OCI-LY3 (cell line): ENCODE measurements at regions not wholly inside any gene's neighbourhood (a gene's known extent, or its start where the extent isn't known, plus 50 kb on each side); places are given as distances from the start of the nearest gene placed in this dataset.

Experiments used
- H2AFZ ChIP-seq: fragments of 200-600, 300-600 bp; shearing (Covaris generic); 2 replicates; pipeline ENCODE4 v1.6.0; 2014; ENCODE audit warnings: antibody characterized with exemption, low read depth, low read length
- H3K27ac ChIP-seq: fragments of 200-600, 300-600 bp; sonication (generic); 2 replicates; pipeline ENCODE4 v1.5.1; 2014; ENCODE audit warnings: mild to moderate bottlenecking, low read length, moderate library complexity, mixed read lengths
- H3K27me3 ChIP-seq: fragments of 200-600, 300-600 bp; sonication (generic); 2 replicates; pipeline ENCODE4 v1.6.1; 2014; ENCODE audit warnings: low read depth, low read length, mixed read lengths
- H3K36me3 ChIP-seq: fragments of 200-600, 300-600 bp; sonication (generic); replicated peaks from 2 replicates; pipeline ENCODE3; 2014; ENCODE audit warnings: low read depth, low read length, mixed read lengths
- H3K4me1 ChIP-seq: fragments of 300-600, 200-600 bp; sonication (generic); 2 replicates; pipeline ENCODE4 v1.6.1; 2014; ENCODE audit warnings: low read length, mixed read lengths
- H3K4me2 ChIP-seq: fragments of 200-600, 300-600 bp; sonication (generic); 2 replicates; pipeline ENCODE4 v1.6.1; 2014; ENCODE audit warnings: low read length, mixed read lengths
- H3K4me3 ChIP-seq: fragments of 300-600, 200-600 bp; sonication (generic); 2 replicates; pipeline ENCODE4 v1.5.1; 2014; ENCODE audit warnings: antibody characterized with exemption, mild to moderate bottlenecking, low read length, moderate library complexity
- H3K79me2 ChIP-seq: fragments of 300-600, 200-600 bp; shearing (Covaris generic); 2 replicates; pipeline ENCODE4 v1.6.1; 2014; ENCODE audit warnings: mild to moderate bottlenecking, low read length, mixed read lengths
- H3K9ac ChIP-seq: fragments of 300-600, 200-600 bp; shearing (Covaris generic); 2 replicates; pipeline ENCODE4 v1.6.0; 2014; ENCODE audit warnings: mild to moderate bottlenecking, low read length, moderate library complexity
- H3K9me3 ChIP-seq: fragments of 200-600, 300-600 bp; shearing (Covaris generic); 2 replicates; pipeline ENCODE4 v1.6.1; 2014; ENCODE audit warnings: low read length, mixed read lengths; ENCODE audit not compliant: insufficient read depth
- H4K20me1 ChIP-seq: fragments of 200-600, 300-600 bp; sonication (generic); 2 replicates; pipeline ENCODE4 v1.6.1; 2016; ENCODE audit warnings: low read length, mixed read lengths; ENCODE audit not compliant: insufficient read depth
- CTCF ChIP-seq: fragments of 200-600, 300-600 bp; sonication (generic); IDR thresholded peaks from 2 replicates; pipeline ENCODE4 v1.5.1; 2014; ENCODE audit warnings: antibody characterized with exemption, low read length, low read depth
- EZH2phosphoT487 ChIP-seq: fragments of 200-600 bp; shearing (Covaris generic); IDR thresholded peaks from 2 replicates; pipeline ENCODE4 v1.6.1; 2018; ENCODE audit warnings: antibody characterized with exemption, mixed run types, low read depth

GRCh38 chr15:47824147-47824546, 106.8 kb downstream of the SEMA6D start:
- Histone ChIP-seq H3K27ac (no peak overlapping the region), H4K20me1 (no peaks in the 10 kb centered on the region), H3K27me3 (peaks cover 77% of the 10 kb centered on the region), H3K4me3 (no peak overlapping the region), H3K4me2 (peak overlapping the region; percentile 33; the same call in 1 of the 2 replicates), H3K9me3 (no peaks in the 10 kb centered on the region), H2AFZ (no peak overlapping the region), H3K9ac (no peak overlapping the region), H3K79me2 (no peaks in the 10 kb centered on the region), H3K4me1 (peaks cover 44% of the 10 kb centered on the region), H3K36me3 (no peaks in the 10 kb centered on the region)
- TF ChIP-seq EZH2phosphoT487 (no peak), CTCF (no peak)

- no peaks in the 10 kb centered on the region for H3K36me3 ChIP-seq
- TF ChIP-seq EZH2phosphoT487: no peak
- no peak overlapping the region for H3K4me3 ChIP-seq
- H3K79me2 ChIP-seq: no peaks in the 10 kb centered on the region
- no peak overlapping the region for H3K4me2 ChIP-seq
- no peaks in the 10 kb centered on the region for H4K20me1 ChIP-seq
- no peak overlapping the region for H3K27ac ChIP-seq
- H2AFZ ChIP-seq: no peak overlapping the region
- H3K4me1 ChIP-seq: no peaks in the 10 kb centered on the region
- peaks cover 63% of the 10 kb centered on the region for H3K27me3 ChIP-seq
- H3K9me3 ChIP-seq: no peaks in the 10 kb centered on the region
- no peak overlapping the region for H3K9ac ChIP-seq
Measured at GRCh38 chr15:47829667-47830066, 112.4 kb downstream of the SEMA6D start.

GRCh38 chr15:47834093-47834492, 116.8 kb downstream of the SEMA6D start:
- Histone ChIP-seq H3K27ac (no peak overlapping the region), H2AFZ (no peak overlapping the region), H3K4me2 (no peak overlapping the region), H4K20me1 (no peaks in the 10 kb centered on the region), H3K9me3 (no peaks in the 10 kb centered on the region), H3K36me3 (no peaks in the 10 kb centered on the region), H3K4me1 (no peaks in the 10 kb centered on the region), H3K79me2 (no peaks in the 10 kb centered on the region), H3K27me3 (peaks cover 56% of the 10 kb centered on the region), H3K4me3 (no peak overlapping the region), H3K9ac (no peak overlapping the region)
- no peak for TF ChIP-seq CTCF
- TF ChIP-seq EZH2phosphoT487: no peak

- Histone ChIP-seq H3K27ac (no peak overlapping the region), H2AFZ (no peak overlapping the region), H3K4me3 (no peak overlapping the region), H3K9me3 (no peaks in the 10 kb centered on the region), H3K4me2 (no peak overlapping the region), H3K36me3 (no peaks in the 10 kb centered on the region), H4K20me1 (no peaks in the 10 kb centered on the region), H3K4me1 (no peaks in the 10 kb centered on the region), H3K27me3 (peaks cover 79% of the 10 kb centered on the region), H3K79me2 (no peaks in the 10 kb centered on the region), H3K9ac (no peak overlapping the region)
- TF ChIP-seq EZH2phosphoT487: no peak
- no peak for TF ChIP-seq CTCF
Measured at GRCh38 chr15:47839233-47839825, 122.0 kb downstream of the SEMA6D start.
